ENCODE measurements at regions not wholly inside any gene's neighbourhood (a gene's known extent, or its start where the extent isn't known, plus 50 kb on each side); places are given as distances from the start of the nearest gene placed in this dataset.

DNA sequence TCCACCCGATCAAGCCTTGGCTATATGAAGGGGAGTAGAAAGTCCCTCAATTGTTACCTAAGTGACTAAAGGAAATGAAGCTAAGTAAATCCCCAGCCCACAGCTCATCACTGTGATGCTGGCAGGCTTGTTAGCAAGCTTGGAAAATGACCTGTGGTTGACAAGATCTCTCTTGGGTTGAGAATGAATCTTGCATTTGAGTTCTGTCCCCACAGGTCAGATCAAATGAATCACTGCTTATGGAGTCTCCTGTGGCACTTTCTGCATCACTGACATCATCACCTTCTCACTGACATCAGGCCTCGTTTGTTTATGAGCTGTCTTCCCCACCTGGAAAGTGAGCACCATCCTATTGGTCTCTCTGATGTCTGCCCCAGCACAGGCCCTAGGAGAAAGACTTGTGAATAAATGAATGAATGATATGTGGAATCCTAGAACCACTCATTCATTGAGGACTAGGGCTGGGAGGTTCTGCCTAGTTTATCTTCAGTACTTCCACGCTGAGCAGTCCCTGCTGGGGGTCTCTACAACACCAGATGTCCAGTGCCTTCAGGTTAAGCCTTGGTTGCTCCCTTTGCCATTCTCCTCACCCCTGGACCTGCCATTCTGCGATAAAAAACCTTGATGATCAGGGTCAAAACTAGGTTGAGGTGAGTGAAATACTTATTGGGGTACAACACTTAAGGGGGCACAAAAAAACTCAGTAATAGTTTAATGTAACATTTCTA, 318.4 kb upstream of the MOCS1 start:
- TF ChIP-seq, protein P1, sequence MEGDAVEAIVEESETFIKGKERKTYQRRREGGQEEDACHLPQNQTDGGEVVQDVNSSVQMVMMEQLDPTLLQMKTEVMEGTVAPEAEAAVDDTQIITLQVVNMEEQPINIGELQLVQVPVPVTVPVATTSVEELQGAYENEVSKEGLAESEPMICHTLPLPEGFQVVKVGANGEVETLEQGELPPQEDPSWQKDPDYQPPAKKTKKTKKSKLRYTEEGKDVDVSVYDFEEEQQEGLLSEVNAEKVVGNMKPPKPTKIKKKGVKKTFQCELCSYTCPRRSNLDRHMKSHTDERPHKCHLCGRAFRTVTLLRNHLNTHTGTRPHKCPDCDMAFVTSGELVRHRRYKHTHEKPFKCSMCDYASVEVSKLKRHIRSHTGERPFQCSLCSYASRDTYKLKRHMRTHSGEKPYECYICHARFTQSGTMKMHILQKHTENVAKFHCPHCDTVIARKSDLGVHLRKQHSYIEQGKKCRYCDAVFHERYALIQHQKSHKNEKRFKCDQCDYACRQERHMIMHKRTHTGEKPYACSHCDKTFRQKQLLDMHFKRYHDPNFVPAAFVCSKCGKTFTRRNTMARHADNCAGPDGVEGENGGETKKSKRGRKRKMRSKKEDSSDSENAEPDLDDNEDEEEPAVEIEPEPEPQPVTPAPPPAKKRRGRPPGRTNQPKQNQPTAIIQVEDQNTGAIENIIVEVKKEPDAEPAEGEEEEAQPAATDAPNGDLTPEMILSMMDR (IDR thresholded peaks at IDR 0.05; ENCODE audit: insufficient read depth, low read length), result no peak
- TF ChIP-seq POLR2AphosphoS5 (IDR thresholded peaks at IDR 0.05; ENCODE audit: low read depth) (no peak), SPI1 (IDR thresholded peaks at IDR 0.05; ENCODE audit: borderline replicate concordance, low read depth) (no peak)

Data from HL-60 (cell line).